PC-3 (cell line): ENCODE measurements at regions not wholly inside any gene's neighbourhood (a gene's known extent, or its start where the extent isn't known, plus 50 kb on each side); places are given as distances from the start of the nearest gene placed in this dataset.

Experiments used
- ATAC-seq: fragments of 200-7000 bp; cut with Tn5 transposase; 2 replicates; pipeline ENCODE4 v1.9.1; 2020; ENCODE audit warnings: mild to moderate bottlenecking, moderate library complexity
- BruUV-seq: library from RNA; stranded (reverse); fragments of 400-500 nt; replicated peaks from 2 replicates; lab custom pipeline; 2021; lab: Mats Ljungman, UMichigan
- CTCF ChIA-PET: fragments of 300-600 bp; sonication (Branson Sonifier 250); formaldehyde crosslinking; loops from one replicate; lab custom pipeline; 2022; ENCODE audit warnings: antibody characterized with exemption; lab: Charles Lee
- POLR2A ChIA-PET: fragments of 300-600 bp; sonication (Branson Sonifier 250); formaldehyde crosslinking; loops from one replicate; lab custom pipeline; 2022; ENCODE audit warnings: antibody characterized with exemption; ENCODE audit not compliant: unreplicated experiment; lab: Charles Lee
- DNase-seq: peaks from one replicate; pipeline ENCODE4 v3.0.0-alpha.2; 2015
- H2AFZ ChIP-seq: fragments of 300-600 bp; sonication (generic); 2 replicates; pipeline ENCODE4 v1.6.0; 2016; ENCODE audit warnings: antibody characterized with exemption, low read length
- H3F3A ChIP-seq: fragments of 300-600 bp; sonication (generic); one replicate; pipeline ENCODE4 v1.6.0; 2017; ENCODE audit warnings: antibody characterized with exemption, low read length, control low read depth, mild to moderate bottlenecking; ENCODE audit not compliant: unreplicated experiment
- H3K27ac ChIP-seq: fragments of 300-600 bp; sonication (generic); 2 replicates; pipeline ENCODE4 v1.5.1; 2016; ENCODE audit warnings: mild to moderate bottlenecking, low read length
- H3K27me3 ChIP-seq: fragments of 300-600 bp; sonication (generic); 2 replicates; pipeline ENCODE4 v1.6.1; 2016; ENCODE audit warnings: low read length, mixed read lengths
- H3K36me3 ChIP-seq: fragments of 300-600 bp; sonication (generic); 2 replicates; pipeline ENCODE4 v1.6.1; 2016; ENCODE audit warnings: low read depth, mixed run types, low read length, mixed read lengths
- H3K4me1 ChIP-seq: fragments of 300-600 bp; sonication (generic); 2 replicates; pipeline ENCODE4 v1.5.1; 2016; ENCODE audit warnings: low read length; ENCODE audit not compliant: insufficient read depth
- H3K4me2 ChIP-seq: fragments of 300-600 bp; sonication (generic); 2 replicates; pipeline ENCODE4 v1.6.0; 2016; ENCODE audit warnings: low read length
- H3K4me3 ChIP-seq: fragments of 300-600 bp; sonication (generic); 2 replicates; pipeline ENCODE4 v1.5.1; 2016; ENCODE audit warnings: mild to moderate bottlenecking, low read length, mixed read lengths
- H3K79me2 ChIP-seq: fragments of 300-600 bp; sonication (generic); 2 replicates; pipeline ENCODE4 v1.6.1; 2017; ENCODE audit warnings: low read length, mixed read lengths
- H3K9ac ChIP-seq: fragments of 300-600 bp; sonication (generic); 2 replicates; pipeline ENCODE4 v1.6.0; 2016; ENCODE audit warnings: mild to moderate bottlenecking, low read length
- H3K9me2 ChIP-seq: fragments of 300-600 bp; sonication (generic); replicated peaks from 2 replicates; pipeline ENCODE4 v1.6.1; 2016; ENCODE audit warnings: mixed run types, low read length, mixed read lengths
- H3K9me3 ChIP-seq: fragments of 300-600 bp; sonication (generic); 2 replicates; pipeline ENCODE4 v1.6.1; 2016; ENCODE audit warnings: low read length, mixed read lengths
- H4K20me1 ChIP-seq: fragments of 300-600 bp; sonication (generic); 2 replicates; pipeline ENCODE4 v1.6.1; 2016; ENCODE audit warnings: low read length, mixed read lengths
- EZH2 ChIP-seq: fragments of 300-600 bp; sonication (generic); IDR thresholded peaks from one replicate; pipeline ENCODE4 v1.6.1; 2017; ENCODE audit warnings: antibody characterized with exemption, mild to moderate bottlenecking, low read length; ENCODE audit not compliant: unreplicated experiment
- EZH2phosphoT487 ChIP-seq: fragments of 300-600 bp; sonication (generic); IDR thresholded peaks from 2 replicates; pipeline ENCODE4 v1.6.1; 2018; ENCODE audit warnings: mild to moderate bottlenecking, antibody characterized with exemption, low read length, borderline replicate concordance
- intact Hi-C: fragments of 100-400 bp; cut with micrococcal nuclease; formaldehyde crosslinking; loops from 2 replicates; pipeline ENCODE4 v1.9.0; 2023
- TF ChIP-seq, protein P1 (sequence below): fragments of 300-600 bp; sonication (generic); conservative IDR thresholded peaks from 2 replicates; pipeline ENCODE4 v1.5.1; 2017; ENCODE audit warnings: antibody characterized with exemption, low read depth, mild to moderate bottlenecking, low read length

DNA sequence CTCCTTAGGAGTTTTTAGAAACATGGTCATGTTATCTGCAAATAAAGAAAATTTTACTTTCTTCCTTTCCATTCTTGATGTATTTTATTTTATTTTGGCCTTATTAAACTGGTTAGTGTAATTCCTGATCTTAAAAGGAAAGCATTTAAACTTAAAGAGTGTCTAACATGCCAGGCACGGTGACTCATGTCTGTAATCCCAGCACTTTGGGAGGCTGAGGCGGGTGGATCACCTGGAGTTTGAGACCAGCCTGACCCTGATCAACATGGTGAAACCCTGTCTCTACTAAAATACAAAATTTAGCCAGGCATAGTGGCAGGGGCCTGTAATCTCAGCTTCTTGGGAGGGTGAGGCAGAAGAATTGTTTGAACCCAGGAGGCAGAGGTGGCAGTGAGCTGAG, 281.3 kb downstream of the PTTG2 start:
- intact Hi-C loops: no loop called here

DNA sequence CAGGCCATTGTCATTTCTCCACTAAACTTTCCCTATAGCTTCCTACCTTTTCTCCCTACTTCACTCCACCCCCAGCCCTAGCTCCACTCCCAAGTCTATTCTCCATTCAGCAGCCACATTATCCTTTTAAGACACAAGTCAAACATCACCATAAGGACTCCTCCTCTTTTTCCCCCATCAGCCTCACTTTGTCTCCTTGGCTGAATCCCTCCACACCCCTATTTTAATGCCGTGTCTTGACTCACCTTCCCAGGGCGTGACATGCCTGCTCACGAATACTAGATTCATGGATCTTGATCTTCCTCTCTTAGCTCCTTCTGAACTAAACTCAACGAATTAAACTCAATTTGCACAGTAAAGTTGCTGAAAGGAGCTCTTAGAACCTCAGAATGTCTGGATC, 281.9 kb downstream of the PTTG2 start:
- Histone ChIP-seq H3K36me3 (no peaks in the 10 kb centered on the region), H3K4me1 (peaks cover 4% of the 10 kb centered on the region; the same call in 1 of the 2 replicates), H3K9ac (no peak overlapping the region), H3K27ac (no peak overlapping the region), H3F3A (no peaks in the 10 kb centered on the region), H2AFZ (no peak overlapping the region), H4K20me1 (no peaks in the 10 kb centered on the region), H3K4me3 (no peak overlapping the region), H3K27me3 (no peaks in the 10 kb centered on the region), H3K9me3 (no peaks in the 10 kb centered on the region), H3K4me2 (no peak overlapping the region), H3K9me2 (no peaks in the 10 kb centered on the region), H3K79me2 (no peaks in the 10 kb centered on the region)
- ATAC-seq (no peak), DNase-seq (no peak)
- TF ChIP-seq EZH2 (no peak), EZH2phosphoT487 (no peak)
- TF ChIP-seq, protein P1, sequence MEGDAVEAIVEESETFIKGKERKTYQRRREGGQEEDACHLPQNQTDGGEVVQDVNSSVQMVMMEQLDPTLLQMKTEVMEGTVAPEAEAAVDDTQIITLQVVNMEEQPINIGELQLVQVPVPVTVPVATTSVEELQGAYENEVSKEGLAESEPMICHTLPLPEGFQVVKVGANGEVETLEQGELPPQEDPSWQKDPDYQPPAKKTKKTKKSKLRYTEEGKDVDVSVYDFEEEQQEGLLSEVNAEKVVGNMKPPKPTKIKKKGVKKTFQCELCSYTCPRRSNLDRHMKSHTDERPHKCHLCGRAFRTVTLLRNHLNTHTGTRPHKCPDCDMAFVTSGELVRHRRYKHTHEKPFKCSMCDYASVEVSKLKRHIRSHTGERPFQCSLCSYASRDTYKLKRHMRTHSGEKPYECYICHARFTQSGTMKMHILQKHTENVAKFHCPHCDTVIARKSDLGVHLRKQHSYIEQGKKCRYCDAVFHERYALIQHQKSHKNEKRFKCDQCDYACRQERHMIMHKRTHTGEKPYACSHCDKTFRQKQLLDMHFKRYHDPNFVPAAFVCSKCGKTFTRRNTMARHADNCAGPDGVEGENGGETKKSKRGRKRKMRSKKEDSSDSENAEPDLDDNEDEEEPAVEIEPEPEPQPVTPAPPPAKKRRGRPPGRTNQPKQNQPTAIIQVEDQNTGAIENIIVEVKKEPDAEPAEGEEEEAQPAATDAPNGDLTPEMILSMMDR: no peak
- POLR2A ChIA-PET: no interaction called here
- intact Hi-C loops: no loop called here
- CTCF ChIA-PET: no interaction called here
- BruUV-seq: no TSS peak

More for the DNA sequence above, 281.3 kb downstream of the PTTG2 start:
- POLR2A ChIA-PET: no interaction called here
- H3K27ac ChIP-seq: no peak overlapping the region
- no peaks in the 10 kb centered on the region for H3K9me2 ChIP-seq
- no TSS peak for BruUV-seq
- TF ChIP-seq EZH2 (no peak), EZH2phosphoT487 (no peak)
- TF ChIP-seq, protein P1: no peak
- no peak overlapping the region for H3K9ac ChIP-seq
- H3K79me2 ChIP-seq: no peaks in the 10 kb centered on the region
- DNase-seq (no peak), ATAC-seq (no peak)
- no peaks in the 10 kb centered on the region for H3F3A ChIP-seq
- H3K4me1 ChIP-seq: peaks cover 10% of the 10 kb centered on the region
- H3K4me2 ChIP-seq: no peak overlapping the region
- CTCF ChIA-PET: no interaction called here
- H3K27me3 ChIP-seq: no peaks in the 10 kb centered on the region
- no peaks in the 10 kb centered on the region for H4K20me1 ChIP-seq
- H2AFZ ChIP-seq: no peak overlapping the region
- H3K36me3 ChIP-seq: no peaks in the 10 kb centered on the region
- H3K4me3 ChIP-seq: no peak overlapping the region
- H3K9me3 ChIP-seq: no peaks in the 10 kb centered on the region

DNA sequence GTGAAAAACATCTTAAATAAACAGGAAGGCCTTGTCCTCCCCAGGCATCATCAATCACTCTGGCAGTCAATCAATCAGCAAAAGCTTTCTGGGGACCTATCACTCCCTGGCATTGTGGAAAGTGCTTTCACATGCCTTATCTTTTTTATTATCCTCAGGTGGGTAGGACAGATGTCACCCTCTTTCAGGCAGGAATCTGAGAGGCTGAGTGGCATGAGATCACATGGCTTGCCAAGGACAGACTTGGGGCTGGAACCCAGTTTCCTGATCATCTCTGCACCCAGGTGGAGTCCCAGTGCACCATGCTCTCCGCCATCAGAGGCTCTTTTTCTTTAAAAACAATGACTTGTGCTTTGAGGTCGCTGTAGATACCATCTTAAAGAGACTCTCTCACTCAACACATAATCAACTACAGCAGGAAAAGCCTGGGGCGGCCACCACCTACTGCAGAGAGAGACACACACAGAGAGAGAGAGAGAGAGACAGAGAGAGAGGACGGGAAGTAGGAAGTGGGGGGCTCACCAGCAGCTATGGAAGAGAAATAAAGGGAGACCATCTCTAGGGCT, 282.7 kb downstream of the PTTG2 start:
- Histone ChIP-seq H3F3A (no peaks in the 10 kb centered on the region), H3K9ac (no peak overlapping the region), H3K9me3 (no peaks in the 10 kb centered on the region), H3K4me2 (no peak overlapping the region), H2AFZ (no peak overlapping the region), H4K20me1 (no peaks in the 10 kb centered on the region), H3K27ac (no peak overlapping the region), H3K9me2 (no peaks in the 10 kb centered on the region), H3K27me3 (no peaks in the 10 kb centered on the region), H3K36me3 (no peaks in the 10 kb centered on the region), H3K79me2 (no peaks in the 10 kb centered on the region), H3K4me3 (no peak overlapping the region), H3K4me1 (no peaks in the 10 kb centered on the region)
- no peak for DNase-seq
- no peak for ATAC-seq
- TF ChIP-seq EZH2phosphoT487 (no peak), EZH2 (no peak)
- TF ChIP-seq, protein P1: no peak
- intact Hi-C loops: no loop called here
- CTCF ChIA-PET: interaction anchor here (0.5 kb wide), 1 partner anchor 402 kb away, joined by 4 read pairs; no protein-coding TSS in a partner anchor
- POLR2A ChIA-PET: no interaction called here
- BruUV-seq: no TSS peak
